Loucy (cell line): ENCODE measurements at regions not wholly inside any gene's neighbourhood (a gene's known extent, or its start where the extent isn't known, plus 50 kb on each side); places are given as distances from the start of the nearest gene placed in this dataset.

Experiments used
- H2AFZ ChIP-seq: fragments of 200-600 bp; sonication (generic); 2 replicates; pipeline ENCODE4 v1.6.0; 2016; ENCODE audit warnings: antibody characterized with exemption, mild to moderate bottlenecking, low read length, moderate library complexity
- H3F3A ChIP-seq: fragments of 200-600 bp; 2 replicates; pipeline ENCODE4 v1.6.0; 2016; ENCODE audit warnings: antibody characterized with exemption, low read depth, mild to moderate bottlenecking
- H3K27me3 ChIP-seq: fragments of 200-600 bp; sonication (generic); 2 replicates; pipeline ENCODE4 v1.6.1; 2014; ENCODE audit warnings: low read length, mild to moderate bottlenecking; ENCODE audit not compliant: insufficient read depth, poor library complexity, severe bottlenecking
- H3K36me3 ChIP-seq: fragments of 200-600 bp; sonication (generic); 2 replicates; pipeline ENCODE4 v1.6.1; 2016; ENCODE audit warnings: low read length; ENCODE audit not compliant: insufficient read depth
- H3K4me1 ChIP-seq: fragments of 200-600 bp; sonication (generic); 2 replicates; pipeline ENCODE4 v1.5.1; 2014; ENCODE audit warnings: low read length, mild to moderate bottlenecking; ENCODE audit not compliant: insufficient read depth, poor library complexity, severe bottlenecking
- H3K4me2 ChIP-seq: fragments of 200-600 bp; sonication (generic); 2 replicates; pipeline ENCODE4 v1.6.0; 2014; ENCODE audit warnings: antibody characterized with exemption, low read length, low read depth, mild to moderate bottlenecking; ENCODE audit not compliant: poor library complexity, severe bottlenecking
- H3K4me3 ChIP-seq: fragments of 200-600 bp; sonication (generic); 2 replicates; pipeline ENCODE4 v1.5.1; 2014; ENCODE audit warnings: low read length, mild to moderate bottlenecking, mixed read lengths; ENCODE audit not compliant: poor library complexity, severe bottlenecking
- H3K79me2 ChIP-seq: fragments of 200-600 bp; sonication (generic); 2 replicates; pipeline ENCODE4 v1.6.1; 2014; ENCODE audit warnings: low read length; ENCODE audit not compliant: insufficient read depth
- H3K9ac ChIP-seq: fragments of 200-600 bp; sonication (generic); 2 replicates; pipeline ENCODE4 v1.6.0; 2014; ENCODE audit warnings: mild to moderate bottlenecking, low read depth, low read length, moderate library complexity; ENCODE audit not compliant: poor library complexity, severe bottlenecking
- H3K9me2 ChIP-seq: fragments of 200-600 bp; sonication (generic); replicated peaks from 2 replicates; pipeline ENCODE4 v1.6.1; 2016; ENCODE audit warnings: low read depth, low read length, mixed read lengths
- H3K9me3 ChIP-seq: fragments of 200-600 bp; sonication (generic); 2 replicates; pipeline ENCODE4 v1.6.1; 2014; ENCODE audit warnings: mild to moderate bottlenecking, antibody characterized with exemption, low read length, low read depth; ENCODE audit not compliant: insufficient read depth
- H4K20me1 ChIP-seq: fragments of 200-600 bp; sonication (generic); 2 replicates; pipeline ENCODE4 v1.6.0; 2014; ENCODE audit warnings: antibody characterized with exemption, low read length, mild to moderate bottlenecking; ENCODE audit not compliant: insufficient read depth, poor library complexity, severe bottlenecking
- EZH2phosphoT487 ChIP-seq: fragments of 200-600 bp; IDR thresholded peaks from 2 replicates; pipeline ENCODE4 v1.6.1; 2018; ENCODE audit warnings: antibody characterized with exemption, mild to moderate bottlenecking, moderate library complexity, borderline replicate concordance
- TF ChIP-seq, protein P1 (sequence below): fragments of 200-600 bp; sonication (generic); conservative IDR thresholded peaks from 2 replicates; pipeline ENCODE4 v1.5.1; 2014; ENCODE audit warnings: mild to moderate bottlenecking, antibody characterized with exemption, low read length

DNA sequence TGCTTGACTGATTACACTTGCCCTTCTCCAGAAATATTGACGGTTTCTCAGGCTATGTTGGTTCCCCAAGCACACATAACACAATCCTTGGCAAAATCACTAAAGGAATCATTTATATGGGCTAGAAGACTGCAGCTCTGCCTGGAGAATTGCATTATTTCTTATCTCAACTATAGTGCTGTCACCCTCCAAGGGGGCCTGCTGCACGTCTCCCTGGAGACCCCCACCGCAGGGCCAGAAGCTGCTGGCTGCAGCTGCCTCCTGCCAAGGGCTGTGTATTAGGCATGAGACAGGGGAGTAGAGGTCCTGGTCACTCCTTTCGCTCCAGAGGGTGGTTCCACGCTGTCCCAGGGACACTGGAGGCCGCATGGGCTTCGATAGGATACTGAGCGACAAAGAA lies 76.6 kb downstream of the LRRC30 start:
- H3K9me2 ChIP-seq = no peaks in the 10 kb centered on the region
- no peak overlapping the region for H3K4me2 ChIP-seq
- no peaks in the 10 kb centered on the region for H3F3A ChIP-seq
- no peak overlapping the region for H2AFZ ChIP-seq
- H3K9ac ChIP-seq = no peak overlapping the region
- H3K36me3 ChIP-seq = no peaks in the 10 kb centered on the region
- no peak overlapping the region for H3K4me3 ChIP-seq
- no peak for TF ChIP-seq EZH2phosphoT487
- TF ChIP-seq, protein P1, sequence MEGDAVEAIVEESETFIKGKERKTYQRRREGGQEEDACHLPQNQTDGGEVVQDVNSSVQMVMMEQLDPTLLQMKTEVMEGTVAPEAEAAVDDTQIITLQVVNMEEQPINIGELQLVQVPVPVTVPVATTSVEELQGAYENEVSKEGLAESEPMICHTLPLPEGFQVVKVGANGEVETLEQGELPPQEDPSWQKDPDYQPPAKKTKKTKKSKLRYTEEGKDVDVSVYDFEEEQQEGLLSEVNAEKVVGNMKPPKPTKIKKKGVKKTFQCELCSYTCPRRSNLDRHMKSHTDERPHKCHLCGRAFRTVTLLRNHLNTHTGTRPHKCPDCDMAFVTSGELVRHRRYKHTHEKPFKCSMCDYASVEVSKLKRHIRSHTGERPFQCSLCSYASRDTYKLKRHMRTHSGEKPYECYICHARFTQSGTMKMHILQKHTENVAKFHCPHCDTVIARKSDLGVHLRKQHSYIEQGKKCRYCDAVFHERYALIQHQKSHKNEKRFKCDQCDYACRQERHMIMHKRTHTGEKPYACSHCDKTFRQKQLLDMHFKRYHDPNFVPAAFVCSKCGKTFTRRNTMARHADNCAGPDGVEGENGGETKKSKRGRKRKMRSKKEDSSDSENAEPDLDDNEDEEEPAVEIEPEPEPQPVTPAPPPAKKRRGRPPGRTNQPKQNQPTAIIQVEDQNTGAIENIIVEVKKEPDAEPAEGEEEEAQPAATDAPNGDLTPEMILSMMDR = no peak
- H3K4me1 ChIP-seq = no peaks in the 10 kb centered on the region
- H4K20me1 ChIP-seq = no peaks in the 10 kb centered on the region
- H3K27me3 ChIP-seq = no peaks in the 10 kb centered on the region
- H3K79me2 ChIP-seq = no peaks in the 10 kb centered on the region
- no peaks in the 10 kb centered on the region for H3K9me3 ChIP-seq

DNA sequence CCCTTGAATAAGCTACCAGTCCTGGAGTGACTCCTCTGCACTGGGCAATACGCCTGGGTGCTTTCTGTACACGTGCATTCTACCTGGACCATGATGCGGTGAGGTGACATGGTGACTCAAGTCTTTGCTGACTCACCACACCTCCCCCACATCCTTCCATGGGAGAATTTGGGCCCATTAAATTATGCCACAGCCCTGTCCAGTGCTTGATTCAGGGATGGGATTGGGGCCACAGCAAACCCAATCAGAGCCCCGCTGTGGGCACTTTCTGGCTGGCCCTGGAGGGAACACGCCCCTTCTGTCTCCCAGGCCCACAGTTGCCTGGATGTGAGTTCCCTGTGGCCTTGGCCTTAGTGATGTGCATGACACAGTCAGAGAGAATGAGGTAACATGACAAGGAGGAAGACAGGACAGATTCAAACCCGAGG lies 86.9 kb downstream of the LRRC30 start:
- Histone ChIP-seq H3K9me3 (no peaks in the 10 kb centered on the region; the same call in 1 of the 2 replicates), H3K36me3 (no peaks in the 10 kb centered on the region), H3K4me2 (no peak overlapping the region), H3K79me2 (no peaks in the 10 kb centered on the region), H3F3A (no peaks in the 10 kb centered on the region), H2AFZ (no peak overlapping the region), H3K9ac (no peak overlapping the region), H3K4me1 (no peaks in the 10 kb centered on the region), H3K27me3 (no peaks in the 10 kb centered on the region), H3K9me2 (no peaks in the 10 kb centered on the region), H4K20me1 (no peaks in the 10 kb centered on the region), H3K4me3 (no peak overlapping the region)
- TF ChIP-seq, protein P1 = no peak
- no peak for TF ChIP-seq EZH2phosphoT487

DNA sequence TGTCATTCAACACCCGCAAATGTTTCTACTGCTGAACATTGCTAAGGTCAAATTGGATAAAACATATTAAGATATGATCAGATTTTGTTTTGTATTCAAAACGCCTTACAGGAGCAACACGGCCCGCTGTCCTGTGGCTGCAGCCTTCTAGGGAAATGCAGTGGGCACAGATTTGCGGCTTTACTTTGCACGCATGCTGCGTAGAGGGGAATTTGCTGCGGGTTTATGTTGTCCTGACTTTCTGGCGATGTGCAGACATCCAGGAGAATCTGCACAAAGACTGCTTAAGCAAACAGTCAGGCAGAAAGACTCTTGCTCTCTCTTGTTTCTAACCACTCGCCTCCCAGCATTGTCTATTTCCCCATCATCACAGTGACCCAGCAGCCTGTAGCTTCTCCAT lies 88.3 kb downstream of the LRRC30 start:
- Histone ChIP-seq H2AFZ (no peak overlapping the region), H3K79me2 (no peaks in the 10 kb centered on the region), H3K4me1 (no peaks in the 10 kb centered on the region), H3K9ac (no peak overlapping the region), H4K20me1 (no peaks in the 10 kb centered on the region), H3K27me3 (no peaks in the 10 kb centered on the region), H3K4me2 (no peak overlapping the region), H3K9me2 (no peaks in the 10 kb centered on the region), H3F3A (no peaks in the 10 kb centered on the region), H3K4me3 (no peak overlapping the region), H3K36me3 (no peaks in the 10 kb centered on the region), H3K9me3 (no peaks in the 10 kb centered on the region; the same call in 1 of the 2 replicates)
- no peak for TF ChIP-seq EZH2phosphoT487
- TF ChIP-seq, protein P1 = no peak
